Cerebellar cortex (tissue), 1 donor: ENCODE measurements at regions not wholly inside any gene's neighbourhood (a gene's known extent, or its start where the extent isn't known, plus 50 kb on each side); places are given as distances from the start of the nearest gene placed in this dataset.
A peak's percentile ranks its signal among the peaks of the same experiment; 100 is the strongest.
"Not testable (repeated sequence)": the region's sequence is repeated elsewhere in the genome, so short reads cannot be mapped to it uniquely, and the experiment has no call there.

Source experiments
- DNase-seq: peaks from one replicate; pipeline ENCODE4 v3.0.0-alpha.2; 2015; ENCODE audit warnings: low spot score

DNA sequence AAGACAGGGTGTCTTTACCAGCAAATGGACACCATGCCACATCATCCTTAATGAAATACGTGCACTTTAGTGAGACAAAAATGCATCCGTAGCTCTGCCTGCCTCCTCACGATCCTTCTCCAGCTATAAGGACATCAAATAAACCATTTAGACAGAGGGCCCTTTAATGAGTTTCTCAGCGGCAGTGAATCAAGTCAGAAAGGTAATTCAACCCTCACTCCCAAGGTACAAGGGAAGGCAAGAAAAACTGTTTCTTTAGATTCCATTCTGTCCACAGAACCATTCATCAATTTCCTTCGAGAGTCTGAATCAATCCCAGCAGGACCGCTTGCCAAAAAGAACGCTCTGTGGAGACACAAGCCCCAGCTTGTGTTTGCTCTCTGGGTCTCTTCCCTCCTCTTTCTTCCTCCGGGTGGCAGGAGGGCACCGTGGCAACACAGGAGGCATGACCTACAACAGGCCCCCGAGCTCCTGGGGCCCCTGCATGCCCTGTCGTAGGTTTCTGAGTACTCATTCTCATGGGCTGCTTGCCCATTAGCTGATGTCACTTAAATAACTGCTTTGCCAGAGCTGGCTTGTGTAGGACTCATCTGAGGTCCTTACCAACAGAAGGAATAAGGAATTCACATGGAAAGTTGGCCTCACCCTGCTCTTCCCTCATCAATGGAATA lies 297.8 kb upstream of the PRKCQ start:
- no peak for DNase-seq

- DNase-seq = no peak
Measured at GRCh38 chr10:6877336-6877721, 297.3 kb upstream of the PRKCQ start.

DNA sequence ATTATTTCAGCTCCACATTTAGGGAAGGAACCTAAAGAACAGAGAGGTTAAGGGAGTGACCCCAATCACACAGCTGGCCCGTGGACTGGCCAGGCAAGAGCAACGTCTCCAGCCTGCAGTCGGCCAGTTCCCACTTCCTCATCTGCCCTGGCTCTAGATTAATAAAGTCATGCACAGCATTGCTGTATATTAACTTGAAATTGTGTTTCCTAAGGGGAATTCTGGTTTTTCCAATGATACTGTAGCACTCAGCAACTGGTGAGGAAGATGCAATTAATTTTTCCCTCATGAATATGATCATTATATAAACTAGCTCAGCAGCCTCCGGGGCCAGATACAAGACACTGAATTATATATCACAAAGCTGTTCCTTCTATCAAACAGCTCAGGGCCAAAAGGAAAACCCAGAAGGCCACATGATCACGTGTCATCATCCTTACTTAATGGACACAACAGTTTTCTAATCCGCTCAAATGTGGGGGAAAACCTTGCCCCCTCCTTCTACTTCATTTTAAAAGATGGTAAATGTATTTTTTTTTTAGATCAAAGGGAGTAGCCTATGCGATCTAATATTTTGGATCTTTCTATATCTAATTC lies 295.3 kb upstream of the PRKCQ start:
- DNase-seq = no peak

GRCh38 chr10:6871128-6871527 lies 291.1 kb upstream of the PRKCQ start:
- DNase-seq = no peak

GRCh38 chr10:6868036-6868725 lies 288.1 kb upstream of the PRKCQ start:
- no peak for DNase-seq

- no peak for DNase-seq
Measured at GRCh38 chr10:6866757-6867156, 286.7 kb upstream of the PRKCQ start.

DNA sequence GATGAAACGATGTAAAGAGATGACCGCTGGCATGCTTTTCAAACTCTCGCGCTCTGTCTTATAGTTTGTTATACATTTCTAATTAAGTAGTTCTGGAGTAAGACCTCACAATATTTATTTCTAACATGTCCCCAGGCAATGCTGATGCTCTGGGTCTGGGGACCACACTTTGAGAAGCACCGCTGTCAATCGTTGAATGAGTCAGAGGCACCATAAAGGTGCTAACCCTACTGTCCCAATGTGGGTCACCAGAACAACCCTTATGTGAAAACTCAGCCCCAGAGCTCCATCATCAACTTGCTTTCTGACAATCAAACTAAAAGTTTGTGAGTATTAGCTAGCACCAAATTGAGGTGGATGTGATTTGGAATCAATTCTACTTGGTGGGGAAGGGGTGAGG lies 284.1 kb upstream of the PRKCQ start:
- no peak for DNase-seq

- DNase-seq = no peak
Measured at GRCh38 chr10:6863381-6863780, 283.3 kb upstream of the PRKCQ start.

DNA sequence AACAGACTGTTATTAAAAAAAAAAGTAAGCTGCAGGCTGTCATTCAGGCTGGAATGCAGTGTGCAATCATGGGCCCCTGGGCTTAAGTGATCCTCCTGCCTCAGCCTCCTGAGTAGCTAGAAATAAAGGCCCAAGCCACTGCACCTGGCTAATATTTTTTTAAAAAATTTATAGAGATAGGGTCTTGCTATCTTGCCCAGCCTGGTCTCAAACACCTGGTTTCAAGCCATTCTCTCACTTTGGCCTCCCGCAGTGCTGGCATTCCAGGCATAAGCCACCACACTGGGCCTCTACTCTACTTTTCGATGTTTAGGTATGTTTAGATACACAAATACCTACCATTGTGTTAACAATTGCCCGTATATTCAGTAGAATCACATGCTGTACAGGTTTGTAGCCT lies 270.4 kb upstream of the PRKCQ start:
- no peak for DNase-seq

- DNase-seq = no peak
Measured at GRCh38 chr10:6847561-6847960, 267.5 kb upstream of the PRKCQ start.

DNA sequence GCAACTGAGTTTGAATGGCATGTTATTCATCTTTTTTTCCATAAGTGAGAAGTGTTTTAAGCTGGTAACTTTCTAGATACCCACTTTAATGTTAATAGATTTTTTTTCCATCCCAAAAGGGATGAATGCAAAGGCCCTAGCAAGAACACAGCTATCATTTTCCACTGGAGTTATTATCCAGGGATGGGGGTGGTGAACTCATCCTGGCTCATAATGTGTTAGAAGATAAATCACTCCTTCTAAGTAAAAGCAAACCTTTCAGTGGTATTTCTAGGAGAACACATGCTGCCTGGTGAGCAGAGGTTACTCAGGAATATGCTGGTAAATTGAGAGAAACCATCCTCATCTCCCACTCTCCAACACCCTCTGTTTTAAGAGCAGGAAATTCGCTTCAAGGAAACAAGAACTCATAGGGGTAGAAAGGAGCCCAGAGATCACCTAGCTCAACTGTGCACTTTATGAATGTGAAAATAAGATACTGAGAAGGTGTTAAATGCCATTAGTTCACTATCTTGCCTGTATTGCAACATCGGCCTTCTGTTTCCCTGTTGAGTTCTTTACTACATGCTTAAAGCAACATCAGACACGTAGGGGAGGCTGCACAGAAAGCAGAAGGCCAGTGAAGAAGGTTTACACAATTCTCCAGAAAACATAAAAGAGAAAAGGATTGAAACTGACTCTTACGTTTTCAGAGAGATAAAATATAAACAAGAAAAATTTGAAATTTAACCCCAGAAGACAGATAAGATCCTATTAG lies 264.0 kb upstream of the PRKCQ start:
- DNase-seq = no peak

DNA sequence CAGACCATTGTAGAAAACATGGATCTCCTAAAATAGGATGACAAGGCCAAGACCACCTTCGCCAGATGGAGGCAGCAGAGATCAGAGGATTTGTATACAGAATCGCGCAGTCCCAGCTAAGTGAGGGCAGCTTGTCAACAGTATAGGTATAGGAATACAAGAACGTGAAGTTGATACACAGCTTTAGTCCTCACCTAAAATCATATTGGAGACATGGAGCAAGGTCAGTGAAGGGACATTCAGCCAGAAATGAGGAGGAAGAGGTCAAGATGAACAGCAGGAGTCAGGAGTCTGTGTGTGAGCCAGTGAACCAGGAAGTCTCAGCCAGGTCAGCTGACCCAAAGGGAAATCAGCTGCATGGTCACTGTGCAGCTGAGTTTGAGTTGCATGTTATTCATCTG lies 263.4 kb upstream of the PRKCQ start:
- no peak for DNase-seq

DNA sequence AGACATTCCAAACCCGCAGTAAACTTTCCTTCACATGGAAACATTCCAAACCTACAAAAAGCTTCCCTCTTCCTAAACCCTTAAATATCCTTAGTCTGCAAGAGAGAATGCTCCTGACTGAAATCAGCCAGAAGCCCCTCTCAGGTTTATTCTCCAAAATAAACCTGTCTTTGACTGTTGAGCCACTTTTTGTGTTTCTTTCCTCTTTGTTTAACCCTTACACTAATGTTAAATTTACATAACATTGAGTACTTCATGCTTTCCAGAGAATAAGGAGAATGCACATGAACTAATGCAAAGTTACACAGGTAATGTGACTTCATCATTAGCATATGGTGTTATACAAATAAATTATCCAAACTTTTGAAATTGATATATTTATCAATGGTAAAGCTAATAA lies 262.6 kb upstream of the PRKCQ start:
- no peak for DNase-seq

- no peak for DNase-seq
Measured at GRCh38 chr10:6841761-6842160, 261.7 kb upstream of the PRKCQ start.

GRCh38 chr10:6840766-6841165 lies 260.7 kb upstream of the PRKCQ start:
- no peak for DNase-seq

- DNase-seq = no peak
Measured at GRCh38 chr10:6840201-6840691, 260.2 kb upstream of the PRKCQ start.

- DNase-seq = peak; percentile 16
Measured at GRCh38 chr10:6838118-6838517, 258.0 kb upstream of the PRKCQ start.

- no peak for DNase-seq
Measured at GRCh38 chr10:6833458-6834011, 253.5 kb upstream of the PRKCQ start.

DNA sequence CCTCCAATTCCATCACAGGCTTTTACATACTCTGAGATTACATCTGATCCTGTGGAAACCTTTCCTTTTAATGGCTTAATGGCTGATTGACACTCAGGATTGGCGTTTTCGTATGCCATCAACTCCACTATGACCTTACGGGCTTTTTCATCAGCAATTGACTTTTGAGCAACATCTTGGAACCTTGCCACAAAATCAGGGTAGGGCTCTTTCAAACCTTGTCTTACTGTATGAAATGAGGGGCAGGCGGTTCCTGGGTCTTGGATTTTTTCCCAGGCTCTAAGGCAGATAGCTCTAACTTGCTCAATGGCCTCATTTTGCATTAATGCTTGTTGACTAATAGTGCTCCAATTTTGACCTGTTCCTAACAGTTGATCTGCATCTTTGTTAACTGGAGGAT lies 250.9 kb upstream of the PRKCQ start:
- not testable (repeated sequence) for DNase-seq

- DNase-seq = not testable (repeated sequence)
Measured at GRCh38 chr10:6824793-6825192, 244.7 kb upstream of the PRKCQ start.

- DNase-seq = no peak
Measured at GRCh38 chr10:6823770-6824169, 243.7 kb upstream of the PRKCQ start.

- no peak for DNase-seq
Measured at GRCh38 chr10:6819301-6819700, 239.2 kb upstream of the PRKCQ start.
